H9 (cell line): ENCODE measurements at regions not wholly inside any gene's neighbourhood (a gene's known extent, or its start where the extent isn't known, plus 50 kb on each side); places are given as distances from the start of the nearest gene placed in this dataset.

Source experiments
- DNase-seq: peaks from one replicate; pipeline ENCODE4 v3.0.0-alpha.2; 2017
- H2AFZ ChIP-seq: one replicate; pipeline ENCODE4 v1.6.1; 2013; ENCODE audit warnings: mild to moderate bottlenecking, low read length, control low read depth, moderate library complexity
- H2AK5ac ChIP-seq: 2 replicates; pipeline ENCODE4 v1.6.1; 2013; ENCODE audit warnings: low read length, control low read depth, mixed read lengths; ENCODE audit not compliant: insufficient read length
- H2BK120ac ChIP-seq: one replicate; pipeline ENCODE4 v1.6.1; 2013; ENCODE audit warnings: low read depth, mild to moderate bottlenecking, low read length, control low read depth, inconsistent platforms; ENCODE audit not compliant: poor library complexity, severe bottlenecking
- H2BK12ac ChIP-seq: 2 replicates; pipeline ENCODE4 v1.6.1; 2013; ENCODE audit warnings: low read length, control low read depth, mixed read lengths, low read depth; ENCODE audit not compliant: insufficient read length
- H2BK15ac ChIP-seq: 2 replicates; pipeline ENCODE4 v1.6.1; 2013; ENCODE audit warnings: low read depth, low read length, control low read depth
- H2BK20ac ChIP-seq: one replicate; pipeline ENCODE4 v1.6.1; 2013; ENCODE audit warnings: low read depth, mild to moderate bottlenecking, low read length, control low read depth, inconsistent platforms; ENCODE audit not compliant: poor library complexity, severe bottlenecking
- H2BK5ac ChIP-seq: 2 replicates; pipeline ENCODE4 v1.6.1; 2013; ENCODE audit warnings: low read length, control low read depth, mixed read lengths; ENCODE audit not compliant: insufficient read length
- H3K14ac ChIP-seq: 2 replicates; pipeline ENCODE4 v1.6.1; 2013; ENCODE audit warnings: low read length, control low read depth; ENCODE audit not compliant: insufficient read depth
- H3K18ac ChIP-seq: 2 replicates; pipeline ENCODE4 v1.6.1; 2013; ENCODE audit warnings: low read depth, mild to moderate bottlenecking, mixed read lengths, low read length, control low read depth; ENCODE audit not compliant: insufficient read length
- H3K23ac ChIP-seq: 2 replicates; pipeline ENCODE4 v1.6.1; 2013; ENCODE audit warnings: low read length, control low read depth, mixed read lengths, low read depth; ENCODE audit not compliant: insufficient read length
- H3K23me2 ChIP-seq: 2 replicates; pipeline ENCODE4 v1.6.1; 2013; ENCODE audit warnings: low read depth, mild to moderate bottlenecking, mixed read lengths, low read length, control low read depth; ENCODE audit not compliant: insufficient read length, poor library complexity, severe bottlenecking
- H3K27ac ChIP-seq: 2 replicates; pipeline ENCODE4 v1.5.1; 2013; ENCODE audit warnings: low read length, control low read depth, mixed read lengths, low read depth; ENCODE audit not compliant: insufficient read length
- H3K27me3 ChIP-seq: 2 replicates; pipeline ENCODE4 v1.6.1; 2013; ENCODE audit warnings: low read length, control low read depth, inconsistent platforms; ENCODE audit not compliant: insufficient read depth
- H3K4ac ChIP-seq: 2 replicates; pipeline ENCODE4 v1.6.1; 2013; ENCODE audit warnings: low read depth, mild to moderate bottlenecking, control low read depth, inconsistent platforms, low read length, moderate library complexity
- H3K4me1 ChIP-seq: 2 replicates; pipeline ENCODE4 v1.6.1; 2013; ENCODE audit warnings: low read length, control low read depth, inconsistent platforms; ENCODE audit not compliant: insufficient read depth
- H3K4me2 ChIP-seq: 2 replicates; pipeline ENCODE4 v1.6.1; 2013; ENCODE audit warnings: low read length, control low read depth, mixed read lengths; ENCODE audit not compliant: insufficient read length, insufficient read depth
- H3K56ac ChIP-seq: 2 replicates; pipeline ENCODE4 v1.6.1; 2013; ENCODE audit warnings: low read depth, mild to moderate bottlenecking, mixed read lengths, low read length, control low read depth; ENCODE audit not compliant: insufficient read length
- H3K79me1 ChIP-seq: 2 replicates; pipeline ENCODE4 v1.6.1; 2013; ENCODE audit warnings: low read depth, mild to moderate bottlenecking, moderate library complexity, low read length, control low read depth, inconsistent platforms; ENCODE audit not compliant: insufficient read depth, poor library complexity, severe bottlenecking
- H3K79me2 ChIP-seq: 2 replicates; pipeline ENCODE4 v1.6.1; 2013; ENCODE audit warnings: low read length, control low read depth, inconsistent platforms; ENCODE audit not compliant: insufficient read depth
- H3K9ac ChIP-seq: 2 replicates; pipeline ENCODE4 v1.6.1; 2013; ENCODE audit warnings: low read length, control low read depth, mixed read lengths; ENCODE audit not compliant: insufficient read length; ENCODE audit errors: extremely low read depth
- H3K9me3 ChIP-seq: one replicate; pipeline ENCODE4 v1.6.1; 2013; ENCODE audit warnings: low read depth, low read length, inconsistent platforms; ENCODE audit not compliant: control insufficient read depth
- H3T11ph ChIP-seq: one replicate; pipeline ENCODE4 v1.6.1; 2013; ENCODE audit warnings: mild to moderate bottlenecking, low read length, control low read depth, inconsistent platforms
- H4K20me1 ChIP-seq: one replicate; pipeline ENCODE4 v1.6.1; 2013; ENCODE audit not compliant: control insufficient read depth, insufficient read length, insufficient read depth
- H4K5ac ChIP-seq: 2 replicates; pipeline ENCODE4 v1.6.1; 2013; ENCODE audit warnings: low read depth, mild to moderate bottlenecking, mixed read lengths, low read length, control low read depth; ENCODE audit not compliant: insufficient read length
- H4K8ac ChIP-seq: replicated peaks from 2 replicates; pipeline ENCODE4 v1.6.1; 2013; ENCODE audit warnings: low read length, control low read depth, mixed read lengths, low read depth; ENCODE audit not compliant: insufficient read length
- H4K91ac ChIP-seq: 2 replicates; pipeline ENCODE4 v1.6.1; 2013; ENCODE audit warnings: low read depth, mild to moderate bottlenecking, moderate library complexity, mixed read lengths, low read length, control low read depth; ENCODE audit not compliant: insufficient read length
- H3K27ac Mint-ChIP-seq, 3 experiments: 2 replicates in 2 of 3; 3 replicates in 1 of 3; pipeline ENCODE4 v1.8.0; 2020 to 2021; ENCODE audit warnings: mixed read lengths in 3 of 3, mild to moderate bottlenecking in 1 of 3, moderate library complexity in 1 of 3
- H3K27me3 Mint-ChIP-seq: 2 replicates; pipeline ENCODE4 v1.8.0; 2021; ENCODE audit warnings: low read depth, mild to moderate bottlenecking, moderate library complexity, mixed read lengths
- H3K36me3 Mint-ChIP-seq, 3 experiments: 2 replicates in 2 of 3; 3 replicates in 1 of 3; pipeline ENCODE4 v1.8.0; 2020 to 2021; ENCODE audit warnings: low read depth in 3 of 3, mixed read lengths in 3 of 3; ENCODE audit not compliant: insufficient read depth in 1 of 3
- H3K4me1 Mint-ChIP-seq, 2 experiments: 2 replicates each; pipeline ENCODE4 v1.8.0; 2020; ENCODE audit warnings: mixed read lengths in 2 of 2
- H3K4me3 Mint-ChIP-seq, 2 experiments: 2 replicates in 1 of 2; 3 replicates in 1 of 2; pipeline ENCODE4 v1.8.0; 2020 to 2021; ENCODE audit warnings: mild to moderate bottlenecking in 2 of 2, mixed read lengths in 2 of 2, moderate library complexity in 1 of 2
- H3K9me3 Mint-ChIP-seq, 2 experiments: 2 replicates in 1 of 2; 3 replicates in 1 of 2; pipeline ENCODE4 v1.8.0; 2020; ENCODE audit warnings: mild to moderate bottlenecking in 2 of 2, mixed read lengths in 2 of 2, moderate library complexity in 1 of 2
- WGBS: extraction: QIAGEN DNeasy Blood & Tissue Kit; methylation state at CpG from one replicate; pipeline ENCODE4 v1.1.7; 2013; ENCODE audit warnings: missing lambda C conversion rate, low lambda C conversion rate, mixed read lengths; ENCODE audit not compliant: insufficient read length; ENCODE audit errors: extremely low coverage; 5-methylcytosine and 5-hydroxymethylcytosine counted together
- TF ChIP-seq, protein P1 (sequence below): fragments of 200-600 bp; sonication (generic); conservative IDR thresholded peaks from 3 replicates; pipeline ENCODE4 v1.8.0; 2021; ENCODE audit warnings: antibody characterized with exemption, mild to moderate bottlenecking

GRCh38 chr1:72606216-72606810 lies 324.0 kb upstream of the NEGR1 start:
- no peak for DNase-seq
- Mint-ChIP-seq H3K27me3 (no peaks in the 10 kb centered on the region), H3K9me3 (no peaks in the 10 kb centered on the region), H3K4me3 (no peak overlapping the region), H3K36me3 (no peaks in the 10 kb centered on the region), H3K4me1 (peaks cover 18 to 23% of the 10 kb centered on the region in 2 experiments), H3K27ac (peak overlapping the region in 2 of 3 experiments; percentile 67 to 85; a peak in 4 of 7 replicates)
- Histone ChIP-seq H3K18ac (no peak overlapping the region), H2AFZ (no peak overlapping the region), H3K9me3 (no peaks in the 10 kb centered on the region), H3K79me2 (no peaks in the 10 kb centered on the region), H3K23me2 (no peaks in the 10 kb centered on the region), H4K91ac (no peak overlapping the region), H3K23ac (no peak overlapping the region), H3K79me1 (no peaks in the 10 kb centered on the region), H3K9ac (no peak overlapping the region), H3K56ac (no peak overlapping the region), H3K4me1 (peaks cover 5% of the 10 kb centered on the region; the same call in 1 of the 2 replicates), H2BK20ac (no peak overlapping the region), H2AK5ac (no peak overlapping the region), H3T11ph (no peak overlapping the region), H4K8ac (no peak overlapping the region), H3K14ac (no peak overlapping the region), H2BK15ac (no peak overlapping the region), H2BK120ac (no peak overlapping the region), H3K4me2 (no peak overlapping the region), H4K20me1 (no peaks in the 10 kb centered on the region), H3K27ac (no peak overlapping the region), H4K5ac (no peak overlapping the region), H3K4ac (no peak overlapping the region), H2BK5ac (no peak overlapping the region), H3K27me3 (no peaks in the 10 kb centered on the region), H2BK12ac (no peak overlapping the region)
- no CpG with 5 or more reads among the region's 3 CpGs for WGBS
- TF ChIP-seq, protein P1, sequence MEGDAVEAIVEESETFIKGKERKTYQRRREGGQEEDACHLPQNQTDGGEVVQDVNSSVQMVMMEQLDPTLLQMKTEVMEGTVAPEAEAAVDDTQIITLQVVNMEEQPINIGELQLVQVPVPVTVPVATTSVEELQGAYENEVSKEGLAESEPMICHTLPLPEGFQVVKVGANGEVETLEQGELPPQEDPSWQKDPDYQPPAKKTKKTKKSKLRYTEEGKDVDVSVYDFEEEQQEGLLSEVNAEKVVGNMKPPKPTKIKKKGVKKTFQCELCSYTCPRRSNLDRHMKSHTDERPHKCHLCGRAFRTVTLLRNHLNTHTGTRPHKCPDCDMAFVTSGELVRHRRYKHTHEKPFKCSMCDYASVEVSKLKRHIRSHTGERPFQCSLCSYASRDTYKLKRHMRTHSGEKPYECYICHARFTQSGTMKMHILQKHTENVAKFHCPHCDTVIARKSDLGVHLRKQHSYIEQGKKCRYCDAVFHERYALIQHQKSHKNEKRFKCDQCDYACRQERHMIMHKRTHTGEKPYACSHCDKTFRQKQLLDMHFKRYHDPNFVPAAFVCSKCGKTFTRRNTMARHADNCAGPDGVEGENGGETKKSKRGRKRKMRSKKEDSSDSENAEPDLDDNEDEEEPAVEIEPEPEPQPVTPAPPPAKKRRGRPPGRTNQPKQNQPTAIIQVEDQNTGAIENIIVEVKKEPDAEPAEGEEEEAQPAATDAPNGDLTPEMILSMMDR = no peak
